GM12874 (cell line): ENCODE measurements at regions not wholly inside any gene's neighbourhood (a gene's known extent, or its start where the extent isn't known, plus 50 kb on each side); places are given as distances from the start of the nearest gene placed in this dataset.

ENCODE experiments used
- TF ChIP-seq, protein P1 (sequence below): IDR thresholded peaks from 2 replicates; pipeline ENCODE4 v1.5.1; 2011; ENCODE audit warnings: low read depth, mild to moderate bottlenecking, control low read depth, low read length, moderate library complexity; ENCODE audit not compliant: insufficient read depth

DNA sequence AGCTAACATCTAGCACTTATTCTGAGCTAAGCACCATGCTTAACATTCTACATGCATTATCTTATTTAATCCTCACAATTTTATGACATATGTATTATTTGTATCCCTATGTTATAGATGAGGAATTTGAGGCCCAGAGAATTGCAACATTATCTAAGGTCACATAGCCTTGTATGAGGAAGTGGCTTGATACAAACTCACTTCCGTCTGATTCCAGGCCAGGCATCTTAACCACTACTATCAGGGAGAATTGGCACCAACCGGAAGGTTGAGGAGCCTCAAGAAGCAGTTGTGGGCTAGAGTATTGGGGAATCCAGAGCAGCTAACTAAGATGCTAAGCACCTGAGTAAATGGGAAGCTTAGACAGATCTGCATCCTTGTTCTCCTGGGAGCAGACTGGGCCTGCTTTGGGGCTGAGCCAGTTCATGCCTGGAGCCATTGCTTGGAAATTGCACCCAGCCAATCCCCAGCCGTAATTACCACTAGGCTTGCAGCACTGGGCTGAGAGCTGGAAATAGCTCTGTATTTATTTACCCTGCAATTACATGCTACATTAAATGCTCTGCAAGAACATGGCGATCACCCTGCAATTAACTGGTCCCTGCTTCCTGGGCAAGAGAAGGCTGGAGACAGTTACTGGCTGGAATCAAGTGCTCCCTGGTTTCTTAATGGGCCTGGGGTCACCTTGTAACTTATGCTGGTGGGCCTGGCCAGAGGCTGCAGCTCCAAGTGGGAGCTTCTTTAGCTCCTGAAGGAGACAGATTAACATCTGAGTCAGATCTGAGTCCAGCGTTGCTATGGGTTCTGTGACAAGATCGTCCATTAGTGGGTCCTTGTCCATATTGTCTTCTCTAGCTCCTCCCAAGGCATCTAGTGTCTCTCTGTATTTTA is 273.1 kb upstream of the CCL2 start:
- TF ChIP-seq, protein P1, sequence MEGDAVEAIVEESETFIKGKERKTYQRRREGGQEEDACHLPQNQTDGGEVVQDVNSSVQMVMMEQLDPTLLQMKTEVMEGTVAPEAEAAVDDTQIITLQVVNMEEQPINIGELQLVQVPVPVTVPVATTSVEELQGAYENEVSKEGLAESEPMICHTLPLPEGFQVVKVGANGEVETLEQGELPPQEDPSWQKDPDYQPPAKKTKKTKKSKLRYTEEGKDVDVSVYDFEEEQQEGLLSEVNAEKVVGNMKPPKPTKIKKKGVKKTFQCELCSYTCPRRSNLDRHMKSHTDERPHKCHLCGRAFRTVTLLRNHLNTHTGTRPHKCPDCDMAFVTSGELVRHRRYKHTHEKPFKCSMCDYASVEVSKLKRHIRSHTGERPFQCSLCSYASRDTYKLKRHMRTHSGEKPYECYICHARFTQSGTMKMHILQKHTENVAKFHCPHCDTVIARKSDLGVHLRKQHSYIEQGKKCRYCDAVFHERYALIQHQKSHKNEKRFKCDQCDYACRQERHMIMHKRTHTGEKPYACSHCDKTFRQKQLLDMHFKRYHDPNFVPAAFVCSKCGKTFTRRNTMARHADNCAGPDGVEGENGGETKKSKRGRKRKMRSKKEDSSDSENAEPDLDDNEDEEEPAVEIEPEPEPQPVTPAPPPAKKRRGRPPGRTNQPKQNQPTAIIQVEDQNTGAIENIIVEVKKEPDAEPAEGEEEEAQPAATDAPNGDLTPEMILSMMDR: no peak

DNA sequence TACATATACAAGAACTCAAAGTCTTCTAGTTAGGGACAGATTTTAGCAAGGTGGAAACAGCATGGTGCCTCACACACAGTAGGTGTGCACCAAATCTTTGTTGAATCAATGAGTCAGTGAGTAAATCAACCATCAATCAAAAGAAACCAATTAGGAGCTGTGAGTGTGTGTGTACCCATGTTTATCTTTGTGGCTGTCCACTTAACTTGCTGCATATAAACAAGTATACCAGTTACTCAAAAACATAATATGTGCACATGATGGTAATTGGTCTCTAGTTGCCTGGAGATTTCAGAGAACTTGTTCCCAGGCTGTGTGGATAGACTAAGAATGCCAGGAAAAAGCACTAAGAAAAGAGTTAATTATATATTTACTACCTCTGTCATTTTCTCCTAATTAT is 272.2 kb upstream of the CCL2 start:
- TF ChIP-seq, protein P1: no peak

DNA sequence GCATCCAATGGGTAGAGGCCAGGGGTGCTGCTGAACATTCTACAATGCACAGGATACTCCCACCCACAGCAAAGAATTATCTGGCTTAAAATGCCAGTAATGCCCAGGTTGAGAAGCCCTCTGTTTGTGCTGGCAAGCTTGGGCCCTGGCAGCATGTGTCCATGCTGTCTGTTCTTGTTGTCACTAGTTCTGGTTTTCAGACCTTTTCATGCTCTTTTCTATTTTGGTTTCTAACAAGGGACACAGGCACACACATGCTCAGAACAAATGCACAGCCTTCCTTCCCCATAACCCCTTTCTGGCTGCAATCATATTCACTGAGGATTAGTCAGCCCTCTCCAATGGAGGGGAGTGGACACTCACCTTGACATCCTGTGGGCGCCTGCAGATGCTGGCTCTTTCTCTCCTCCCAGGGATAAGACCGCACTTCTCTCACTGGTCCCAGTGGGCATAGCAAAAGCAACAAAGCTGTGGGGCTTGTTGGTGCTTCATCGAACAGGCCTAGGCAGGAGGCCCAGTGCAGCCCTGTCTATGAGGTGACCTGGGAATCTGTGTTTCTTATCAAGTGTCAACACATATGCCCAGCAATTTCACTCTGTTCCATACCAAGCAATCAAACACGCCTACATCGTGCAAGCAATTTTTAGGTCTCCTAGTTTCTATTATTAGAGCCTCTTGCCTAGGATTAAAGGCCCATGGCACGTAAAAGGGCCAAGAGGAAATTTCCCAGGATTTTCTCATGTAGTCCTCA is 271.1 kb upstream of the CCL2 start:
- TF ChIP-seq, protein P1: no peak

DNA sequence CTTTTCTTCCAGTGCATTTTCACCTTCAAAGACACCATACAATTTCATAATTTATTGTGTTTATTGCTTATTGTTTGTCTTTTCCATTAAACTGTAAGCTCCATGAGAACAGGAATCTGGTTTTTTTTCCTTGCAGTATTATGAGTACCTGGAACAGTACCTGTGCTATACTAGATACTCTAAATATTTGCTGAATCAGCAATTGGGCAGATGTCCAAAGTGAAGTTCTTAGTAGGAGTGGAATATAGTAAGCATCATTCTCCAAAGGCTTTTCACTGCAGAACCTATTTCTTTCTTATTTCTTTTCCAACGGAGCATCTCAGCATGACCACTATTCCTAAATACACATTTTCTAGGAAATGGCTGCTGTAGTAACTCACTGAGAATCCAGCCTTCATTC is 269.0 kb upstream of the CCL2 start:
- TF ChIP-seq, protein P1: no peak

DNA sequence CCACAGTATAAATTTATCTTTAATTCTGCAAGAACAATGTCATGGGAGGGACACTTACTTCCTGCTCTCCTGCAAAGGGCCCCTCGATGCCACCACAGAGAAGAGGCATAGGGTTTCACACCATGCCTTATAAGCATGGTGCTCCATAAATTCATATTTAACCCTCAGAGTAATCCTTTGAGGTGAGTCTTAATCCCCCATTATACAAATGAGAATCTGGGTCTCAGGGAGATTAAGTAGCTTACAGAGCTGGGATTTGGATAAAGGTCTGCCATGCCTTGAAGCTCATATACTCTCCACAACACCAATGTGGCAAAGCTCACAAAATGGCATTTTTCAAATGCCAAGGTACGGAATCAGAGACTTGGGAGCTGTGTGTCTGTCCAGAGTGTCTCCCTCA is 268.5 kb upstream of the CCL2 start:
- TF ChIP-seq, protein P1: no peak

DNA sequence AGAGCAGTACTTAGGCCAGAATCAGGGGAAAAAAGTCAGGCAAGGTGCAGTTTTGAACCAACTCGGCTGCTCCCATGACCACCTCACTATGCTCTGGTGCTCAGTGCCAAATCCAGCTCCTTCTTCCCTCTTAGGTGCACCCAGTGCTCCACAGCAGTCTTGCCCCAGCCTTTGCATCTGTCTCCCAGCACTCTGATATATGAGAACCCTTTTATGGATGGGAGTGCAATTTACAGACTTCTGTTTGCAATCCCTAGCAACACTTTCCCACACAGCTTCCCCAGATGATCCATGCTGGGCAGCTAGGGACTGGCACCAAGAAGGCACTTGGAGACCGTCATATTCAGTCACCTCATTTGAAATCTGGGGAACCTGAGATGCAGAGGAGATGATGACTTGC is 267.9 kb upstream of the CCL2 start:
- TF ChIP-seq, protein P1: no peak

DNA sequence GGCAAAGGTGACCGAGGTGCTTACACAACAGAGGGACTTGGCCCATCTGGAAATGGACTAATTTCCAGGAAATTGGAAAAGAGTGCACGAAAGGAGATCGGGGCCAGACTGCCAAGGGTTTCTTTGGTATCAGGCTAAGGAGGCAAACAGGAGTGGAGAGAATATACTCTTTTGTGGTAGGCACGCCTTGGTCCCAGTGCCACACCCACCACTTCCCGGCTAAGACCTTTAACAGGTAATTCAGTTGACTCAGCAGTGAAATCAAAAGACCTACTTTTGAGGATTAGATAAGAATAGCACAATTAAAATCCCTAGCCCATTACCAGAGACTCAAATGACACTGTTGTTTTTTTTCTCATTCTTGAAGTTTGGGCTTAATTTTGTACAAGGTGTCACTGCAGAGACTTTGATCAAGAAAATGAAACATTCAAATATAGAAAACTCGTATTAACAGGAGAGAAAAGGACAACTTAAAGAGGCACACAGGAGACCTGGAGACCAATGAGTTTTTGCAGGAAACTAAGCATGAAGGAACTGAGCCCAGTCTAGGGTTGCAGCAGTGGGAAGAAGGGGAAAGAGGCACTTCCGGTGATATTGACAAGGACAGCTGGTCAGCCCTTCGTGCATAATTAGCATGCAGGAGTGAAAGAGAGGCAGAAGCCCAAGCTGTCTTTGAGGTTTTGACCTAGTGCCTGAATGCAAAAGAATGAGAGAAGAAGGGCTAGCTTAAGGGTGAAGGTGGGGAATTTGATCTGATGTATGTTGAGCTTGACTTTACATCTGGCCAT is 265.5 kb upstream of the CCL2 start:
- TF ChIP-seq, protein P1: no peak
